WTC11 (cell line): ENCODE measurements at regions not wholly inside any gene's neighbourhood (a gene's known extent, or its start where the extent isn't known, plus 50 kb on each side); places are given as distances from the start of the nearest gene placed in this dataset.

Experiments used
- ATAC-seq: fragments of 200-7000 bp; cut with Tn5 transposase; 2 replicates; pipeline ENCODE4 v1.10.0; 2021; ENCODE audit warnings: mild to moderate bottlenecking, moderate library complexity
- CTCF ChIA-PET: fragments of 300-600 bp; sonication (Branson Sonifier 250); formaldehyde crosslinking; loops from one replicate; lab custom pipeline; 2021; ENCODE audit warnings: antibody characterized with exemption; lab: Charles Lee
- POLR2A ChIA-PET: fragments of 350-600 bp; sonication (Branson Sonifier 250); formaldehyde crosslinking; loops from one replicate; lab custom pipeline; 2021; ENCODE audit warnings: antibody characterized with exemption; lab: Charles Lee
- DNase-seq: peaks from one replicate; pipeline ENCODE4 v3.0.0; 2021; ENCODE audit warnings: low spot score
- H3K27ac Mint-ChIP-seq: 2 replicates; pipeline ENCODE4 v1.8.0; 2021; ENCODE audit warnings: mixed read lengths
- H3K27me3 Mint-ChIP-seq: 2 replicates; pipeline ENCODE4 v1.8.0; 2021; ENCODE audit warnings: low read depth, mild to moderate bottlenecking, moderate library complexity, mixed read lengths
- H3K36me3 Mint-ChIP-seq: 2 replicates; pipeline ENCODE4 v1.8.0; 2021; ENCODE audit warnings: mixed read lengths
- H3K4me1 Mint-ChIP-seq: 2 replicates; pipeline ENCODE4 v1.8.0; 2022; ENCODE audit warnings: mixed read lengths
- H3K4me3 Mint-ChIP-seq: 2 replicates; pipeline ENCODE4 v1.8.0; 2021; ENCODE audit warnings: mild to moderate bottlenecking, moderate library complexity, mixed read lengths
- H3K9me3 Mint-ChIP-seq: 2 replicates; pipeline ENCODE4 v1.8.0; 2021; ENCODE audit warnings: mixed read lengths
- ATF6 ChIP-seq: sonication (generic); formaldehyde crosslinking; IDR thresholded peaks from 2 replicates; pipeline ENCODE4 v1.8.1; 2023; ENCODE audit warnings: mild to moderate bottlenecking, missing genetic modification reagents
- CTCF ChIP-seq: fragments of 200-600 bp; IDR thresholded peaks from 2 replicates; pipeline ENCODE4 v1.8.0; 2022; ENCODE audit warnings: antibody characterized with exemption
- E2F5 ChIP-seq: sonication (generic); formaldehyde crosslinking; IDR thresholded peaks from 2 replicates; pipeline ENCODE4 v1.8.1; 2022; ENCODE audit warnings: mild to moderate bottlenecking, moderate library complexity, missing genetic modification reagents
- FOXP1 ChIP-seq: sonication (generic); formaldehyde crosslinking; IDR thresholded peaks from 2 replicates; pipeline ENCODE4 v1.8.0; 2022; ENCODE audit warnings: missing genetic modification reagents, mild to moderate bottlenecking, moderate library complexity, borderline replicate concordance
- FOXP4 ChIP-seq: sonication (generic); formaldehyde crosslinking; IDR thresholded peaks from 2 replicates; pipeline ENCODE4 v1.8.0; 2022; ENCODE audit warnings: mild to moderate bottlenecking, missing genetic modification reagents
- GRHL2 ChIP-seq: fragments of 250-450 bp; sonication (Bioruptor Pico); IDR thresholded peaks from 2 replicates; pipeline ENCODE4 v1.8.0; 2022; ENCODE audit warnings: mild to moderate bottlenecking, moderate library complexity; ENCODE audit not compliant: insufficient replicate concordance, severe bottlenecking
- GTF2I ChIP-seq: fragments of 250-450 bp; sonication (Bioruptor Pico); conservative IDR thresholded peaks from 2 replicates; pipeline ENCODE4 v1.4.0; 2021; ENCODE audit warnings: mild to moderate bottlenecking
- HMGXB4 ChIP-seq: sonication (generic); formaldehyde crosslinking; IDR thresholded peaks from 2 replicates; pipeline ENCODE4 v1.8.1; 2023; ENCODE audit warnings: mild to moderate bottlenecking, moderate library complexity, missing genetic modification reagents
- IRF1 ChIP-seq: sonication (generic); formaldehyde crosslinking; IDR thresholded peaks from 2 replicates; pipeline ENCODE4 v1.8.0; 2023; ENCODE audit warnings: missing genetic modification reagents
- NFYB ChIP-seq: sonication (generic); formaldehyde crosslinking; conservative IDR thresholded peaks from 2 replicates; pipeline ENCODE4 v1.8.0; 2022; ENCODE audit warnings: low read depth, missing genetic modification reagents
- NR1H2 ChIP-seq: sonication (generic); formaldehyde crosslinking; IDR thresholded peaks from 2 replicates; pipeline ENCODE4 v1.9.0; 2021; ENCODE audit warnings: mild to moderate bottlenecking, moderate library complexity, missing genetic modification reagents
- PRDM15 ChIP-seq: sonication (generic); formaldehyde crosslinking; IDR thresholded peaks from 2 replicates; pipeline ENCODE4 v1.8.0; 2022; ENCODE audit warnings: missing genetic modification reagents
- PREB ChIP-seq: sonication (generic); formaldehyde crosslinking; IDR thresholded peaks from 2 replicates; pipeline ENCODE4 v1.8.1; 2022; ENCODE audit warnings: mild to moderate bottlenecking, missing genetic modification reagents, moderate library complexity, borderline replicate concordance
- SMAD3 ChIP-seq: sonication (generic); formaldehyde crosslinking; IDR thresholded peaks from 2 replicates; pipeline ENCODE4 v1.8.0; 2022; ENCODE audit warnings: missing genetic modification reagents, mild to moderate bottlenecking, borderline replicate concordance
- SMAD4 ChIP-seq: sonication (generic); formaldehyde crosslinking; IDR thresholded peaks from 2 replicates; pipeline ENCODE4 v1.8.0; 2022; ENCODE audit warnings: mild to moderate bottlenecking, missing genetic modification reagents
- SOX15 ChIP-seq: fragments of 250-450 bp; sonication (Bioruptor Pico); IDR thresholded peaks from 2 replicates; pipeline ENCODE4 v1.9.0; 2021; ENCODE audit warnings: mild to moderate bottlenecking
- TEAD1 ChIP-seq: sonication (generic); formaldehyde crosslinking; IDR thresholded peaks from 2 replicates; pipeline ENCODE4 v1.8.0; 2022; ENCODE audit warnings: mild to moderate bottlenecking, missing genetic modification reagents
- ZMAT4 ChIP-seq: fragments of 250-450 bp; sonication (Bioruptor Pico); IDR thresholded peaks from 2 replicates; pipeline ENCODE4 v1.9.0; 2021; ENCODE audit warnings: mild to moderate bottlenecking
- ZNF416 ChIP-seq: fragments of 250-450 bp; sonication (Bioruptor Pico); IDR thresholded peaks from 2 replicates; pipeline ENCODE4 v1.9.0; 2021; ENCODE audit warnings: mild to moderate bottlenecking, inconsistent platforms
- ZSCAN18 ChIP-seq: fragments of 250-450 bp; sonication (Bioruptor Pico); IDR thresholded peaks from 2 replicates; pipeline ENCODE4 v2.1.2; 2022; ENCODE audit warnings: mild to moderate bottlenecking, moderate library complexity

- H3K4me3 Mint-ChIP-seq: no peak overlapping the region
- peaks cover 15% of the 10 kb centered on the region for H3K9me3 Mint-ChIP-seq
- H3K27ac Mint-ChIP-seq: no peak overlapping the region
- no peaks in the 10 kb centered on the region for H3K4me1 Mint-ChIP-seq
- POLR2A ChIA-PET: interaction anchor here (0.6 kb wide), 1 partner anchor 13 kb away, joined by 3 read pairs; no protein-coding TSS in a partner anchor
- CTCF ChIA-PET: no interaction called here
- H3K36me3 Mint-ChIP-seq: peaks cover 10% of the 10 kb centered on the region
- ATAC-seq (no peak), DNase-seq (no peak)
- H3K27me3 Mint-ChIP-seq: no peaks in the 10 kb centered on the region
- TF ChIP-seq IRF1 (CRISPR knock-in tag) (no peak), ATF6 (CRISPR knock-in tag) (no peak), NFYB (no peak), PREB (CRISPR knock-in tag) (no peak), GRHL2 (CRISPR knock-in tag) (no peak), SMAD3 (CRISPR knock-in tag) (no peak), FOXP1 (CRISPR knock-in tag) (no peak), TEAD1 (no peak), ZNF416 (CRISPR knock-in tag) (no peak), E2F5 (CRISPR knock-in tag) (no peak), PRDM15 (no peak), NR1H2 (CRISPR knock-in tag) (no peak), ZSCAN18 (CRISPR knock-in tag) (no peak), CTCF (no peak), SOX15 (CRISPR knock-in tag) (no peak), GTF2I (CRISPR knock-in tag) (no peak), HMGXB4 (CRISPR knock-in tag) (no peak), SMAD4 (CRISPR knock-in tag) (no peak), FOXP4 (CRISPR knock-in tag) (no peak), ZMAT4 (CRISPR knock-in tag) (no peak)
Observed at GRCh38 chr2:145086910-145087309, 567.0 kb upstream of the ZEB2 start.
